ENCODE measurements at regions not wholly inside any gene's neighbourhood (a gene's known extent, or its start where the extent isn't known, plus 50 kb on each side); places are given as distances from the start of the nearest gene placed in this dataset.
"Not testable (repeated sequence)": the region's sequence is repeated elsewhere in the genome, so short reads cannot be mapped to it uniquely, and the experiment has no call there.

- DNase-seq (ENCODE audit: low read depth in 1 of 2, low spot score in 1 of 2): no peak
- Histone ChIP-seq H3K27me3 (peaks cover 14% of the 10 kb centered on the region), H3K27ac (no peak overlapping the region), H3K36me3 (no peaks in the 10 kb centered on the region), H3K4me1 (ENCODE audit: low read depth) (peaks cover 11% of the 10 kb centered on the region), H3K9me3 (ENCODE audit: low read depth) (no peaks in the 10 kb centered on the region), H3K4me3 (no peak overlapping the region)
- no peak for TF ChIP-seq CTCF (IDR thresholded peaks at IDR 0.05; ENCODE audit: low read depth, low read length)
Measured at GRCh38 chr7:15820319-15820718, 133.8 kb upstream of the MEOX2 start.

GRCh38 chr7:15816835-15817426 is 130.4 kb upstream of the MEOX2 start:
- Histone ChIP-seq H3K9me3 (ENCODE audit: low read depth) (no peaks in the 10 kb centered on the region), H3K4me1 (ENCODE audit: low read depth) (peaks cover 11% of the 10 kb centered on the region), H3K36me3 (no peaks in the 10 kb centered on the region), H3K27ac (no peak overlapping the region), H3K4me3 (no peak overlapping the region), H3K27me3 (peaks cover 27% of the 10 kb centered on the region)
- no peak for TF ChIP-seq CTCF (IDR thresholded peaks at IDR 0.05; ENCODE audit: low read depth, low read length)
- no peak for DNase-seq (ENCODE audit: low read depth in 1 of 2, low spot score in 1 of 2)

GRCh38 chr7:15813448-15813847 is 127.0 kb upstream of the MEOX2 start:
- no peak for TF ChIP-seq CTCF (IDR thresholded peaks at IDR 0.05; ENCODE audit: low read depth, low read length)
- DNase-seq (ENCODE audit: low read depth in 1 of 2, low spot score in 1 of 2): no peak
- Histone ChIP-seq H3K27me3 (peaks cover 20% of the 10 kb centered on the region), H3K27ac (no peak overlapping the region), H3K9me3 (ENCODE audit: low read depth) (no peaks in the 10 kb centered on the region), H3K36me3 (no peaks in the 10 kb centered on the region), H3K4me1 (ENCODE audit: low read depth) (peaks cover 11% of the 10 kb centered on the region), H3K4me3 (no peak overlapping the region)

GRCh38 chr7:15810383-15810782 is 123.9 kb upstream of the MEOX2 start:
- not testable (repeated sequence) for H3K4me1 ChIP-seq (ENCODE audit: low read depth); H3K9me3 ChIP-seq (ENCODE audit: low read depth); H3K36me3 ChIP-seq; H3K4me3 ChIP-seq; H3K27ac ChIP-seq; DNase-seq (ENCODE audit: low read depth in 1 of 2, low spot score in 1 of 2)
- H3K27me3 ChIP-seq: peaks cover 14% of the 10 kb centered on the region

GRCh38 chr7:15809936-15810335 is 123.5 kb upstream of the MEOX2 start:
- H3K27ac ChIP-seq; DNase-seq (ENCODE audit: low read depth in 1 of 2, low spot score in 1 of 2); H3K9me3 ChIP-seq (ENCODE audit: low read depth); H3K36me3 ChIP-seq; H3K4me3 ChIP-seq; H3K4me1 ChIP-seq (ENCODE audit: low read depth): not testable (repeated sequence)
- H3K27me3 ChIP-seq: peaks cover 12% of the 10 kb centered on the region

- no peak for DNase-seq (ENCODE audit: low read depth in 1 of 2, low spot score in 1 of 2)
- H3K36me3 ChIP-seq: no peaks in the 10 kb centered on the region
- H3K4me1 ChIP-seq (ENCODE audit: low read depth): peaks cover 7% of the 10 kb centered on the region
- H3K4me3 ChIP-seq: no peak overlapping the region
- no peak overlapping the region for H3K27ac ChIP-seq
- no peaks in the 10 kb centered on the region for H3K27me3 ChIP-seq
- no peaks in the 10 kb centered on the region for H3K9me3 ChIP-seq (ENCODE audit: low read depth)
- TF ChIP-seq CTCF (IDR thresholded peaks at IDR 0.05; ENCODE audit: low read depth, low read length): no peak
Measured at GRCh38 chr7:15805891-15806290, 119.4 kb upstream of the MEOX2 start.

GRCh38 chr7:15802425-15802824 is 115.9 kb upstream of the MEOX2 start:
- DNase-seq (ENCODE audit: low read depth in 1 of 2, low spot score in 1 of 2): peak in 1 of 2 donors; percentile 29
- no peak for TF ChIP-seq CTCF (IDR thresholded peaks at IDR 0.05; ENCODE audit: low read depth, low read length)

More at GRCh38 chr7:15802425-15802824, 115.9 kb upstream of the MEOX2 start:
- H3K36me3 ChIP-seq: no peaks in the 10 kb centered on the region
- peaks cover 7% of the 10 kb centered on the region for H3K4me1 ChIP-seq (ENCODE audit: low read depth)
- no peak overlapping the region for H3K4me3 ChIP-seq
- no peaks in the 10 kb centered on the region for H3K27me3 ChIP-seq
- no peaks in the 10 kb centered on the region for H3K9me3 ChIP-seq (ENCODE audit: low read depth)
- H3K27ac ChIP-seq: no peak overlapping the region
